ENCODE measurements at regions not wholly inside any gene's neighbourhood (a gene's known extent, or its start where the extent isn't known, plus 50 kb on each side); places are given as distances from the start of the nearest gene placed in this dataset.

DNA sequence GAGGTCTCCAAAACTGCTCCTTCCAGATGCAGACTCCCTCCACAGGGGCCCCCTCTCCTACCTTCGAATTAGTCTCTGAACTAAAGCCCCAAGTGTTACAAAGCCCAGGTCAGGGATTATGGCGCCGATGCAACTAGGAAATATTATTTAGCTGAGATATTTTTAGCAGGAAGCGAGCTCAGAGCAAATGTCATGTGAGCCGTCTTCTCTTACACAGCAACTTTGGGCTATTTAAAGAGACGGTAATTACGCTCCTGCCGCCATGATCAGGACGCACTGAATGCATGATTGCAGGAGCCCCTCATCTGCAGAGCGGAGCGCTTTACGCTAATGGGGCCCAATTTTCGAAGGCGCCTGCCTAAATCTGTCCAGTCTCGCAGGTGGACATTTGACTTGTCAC is 55.3 kb upstream of the TARDBP start:
- TF ChIP-seq CTCF (IDR thresholded peaks at IDR 0.05; ENCODE audit: low read depth, low read length, missing input control) (no peak), REST (IDR thresholded peaks at IDR 0.05) (no peak), GABPA (IDR thresholded peaks at IDR 0.05 in 1 of 2, conservative IDR thresholded peaks at IDR 0.05 in 1 of 2) (no peak), ZBTB33 (IDR thresholded peaks at IDR 0.05) (no peak), MAX (IDR thresholded peaks at IDR 0.05) (no peak), RAD21 (IDR thresholded peaks at IDR 0.05) (no peak), SP1 (IDR thresholded peaks at IDR 0.05) (no peak), ATF3 (IDR thresholded peaks at IDR 0.05) (no peak), HNF4G (IDR thresholded peaks at IDR 0.05) (no peak), TAF1 (conservative IDR thresholded peaks at IDR 0.05) (no peak)
